ENCODE measurements at regions not wholly inside any gene's neighbourhood (a gene's known extent, or its start where the extent isn't known, plus 50 kb on each side); places are given as distances from the start of the nearest gene placed in this dataset.
"Not testable (repeated sequence)": the region's sequence is repeated elsewhere in the genome, so short reads cannot be mapped to it uniquely, and the experiment has no call there.

DNA sequence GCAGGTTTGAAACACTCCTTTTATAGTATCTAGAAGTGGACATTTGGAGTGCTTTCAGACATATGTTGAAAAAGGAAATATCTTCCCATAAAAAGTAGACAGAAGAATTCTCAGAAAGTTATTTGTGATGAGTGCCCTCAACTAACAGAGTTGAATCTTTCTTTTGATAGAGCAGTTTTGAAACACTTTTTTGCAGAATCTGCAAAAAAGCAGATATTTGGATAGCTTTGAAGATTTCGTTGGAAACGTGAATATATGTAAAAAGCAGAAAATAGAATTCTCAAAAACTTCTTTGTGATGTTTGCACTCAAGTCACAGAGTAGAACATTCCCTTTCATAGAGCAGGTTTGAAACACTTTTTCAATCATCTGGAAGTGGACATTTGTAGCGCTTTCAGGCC lies 676.4 kb upstream of the ZNF337 start:
- FAIRE-seq; intact Hi-C loops (cut with DNase I); H3K27me3 ChIP-seq; H3K36me3 ChIP-seq; H3K4me3 ChIP-seq; H3K9me3 ChIP-seq; H3K27ac ChIP-seq; ATAC-seq; DNase-seq; H3K4me1 ChIP-seq: not testable (repeated sequence)
- WGBS, 2 donors: 52 to 63% methylated on average over 3 of the region's 3 CpGs

DNA sequence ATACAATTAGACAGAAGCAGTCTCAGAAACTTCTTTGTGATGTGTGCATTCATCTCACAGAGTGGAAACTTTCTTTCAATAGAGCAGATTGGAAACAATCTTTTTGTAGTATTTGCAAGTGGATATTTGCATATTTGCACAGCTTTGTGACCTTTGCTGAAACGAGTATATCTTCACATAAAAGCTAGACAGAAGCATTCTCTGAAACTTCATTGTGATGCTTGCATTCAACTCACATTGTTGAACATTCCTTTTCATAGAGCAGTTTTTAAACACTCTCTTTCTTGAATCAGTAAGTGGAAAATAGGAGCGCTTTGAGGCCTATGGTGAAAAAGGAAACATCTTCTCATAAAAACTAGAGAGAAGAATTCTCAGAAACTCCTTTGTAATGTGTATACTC lies 657.9 kb upstream of the ZNF337 start:
- 55% methylated on average over 2 of the region's 2 CpGs for WGBS, 2 donors
- FAIRE-seq (no peak), DNase-seq (no peak), ATAC-seq (no peak)
- H3K4me1 ChIP-seq: no peaks in the 10 kb centered on the region
- no peak overlapping the region for H3K27ac ChIP-seq
- H3K27me3 ChIP-seq: no peaks in the 10 kb centered on the region
- intact Hi-C loops (cut with DNase I): no loop called here
- TF ChIP-seq, protein P1, sequence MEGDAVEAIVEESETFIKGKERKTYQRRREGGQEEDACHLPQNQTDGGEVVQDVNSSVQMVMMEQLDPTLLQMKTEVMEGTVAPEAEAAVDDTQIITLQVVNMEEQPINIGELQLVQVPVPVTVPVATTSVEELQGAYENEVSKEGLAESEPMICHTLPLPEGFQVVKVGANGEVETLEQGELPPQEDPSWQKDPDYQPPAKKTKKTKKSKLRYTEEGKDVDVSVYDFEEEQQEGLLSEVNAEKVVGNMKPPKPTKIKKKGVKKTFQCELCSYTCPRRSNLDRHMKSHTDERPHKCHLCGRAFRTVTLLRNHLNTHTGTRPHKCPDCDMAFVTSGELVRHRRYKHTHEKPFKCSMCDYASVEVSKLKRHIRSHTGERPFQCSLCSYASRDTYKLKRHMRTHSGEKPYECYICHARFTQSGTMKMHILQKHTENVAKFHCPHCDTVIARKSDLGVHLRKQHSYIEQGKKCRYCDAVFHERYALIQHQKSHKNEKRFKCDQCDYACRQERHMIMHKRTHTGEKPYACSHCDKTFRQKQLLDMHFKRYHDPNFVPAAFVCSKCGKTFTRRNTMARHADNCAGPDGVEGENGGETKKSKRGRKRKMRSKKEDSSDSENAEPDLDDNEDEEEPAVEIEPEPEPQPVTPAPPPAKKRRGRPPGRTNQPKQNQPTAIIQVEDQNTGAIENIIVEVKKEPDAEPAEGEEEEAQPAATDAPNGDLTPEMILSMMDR (IDR thresholded peaks at IDR 0.05): no peak
- no peaks in the 10 kb centered on the region for H3K9me3 ChIP-seq
- H3K4me3 ChIP-seq: no peak overlapping the region
- H3K36me3 ChIP-seq: no peaks in the 10 kb centered on the region

DNA sequence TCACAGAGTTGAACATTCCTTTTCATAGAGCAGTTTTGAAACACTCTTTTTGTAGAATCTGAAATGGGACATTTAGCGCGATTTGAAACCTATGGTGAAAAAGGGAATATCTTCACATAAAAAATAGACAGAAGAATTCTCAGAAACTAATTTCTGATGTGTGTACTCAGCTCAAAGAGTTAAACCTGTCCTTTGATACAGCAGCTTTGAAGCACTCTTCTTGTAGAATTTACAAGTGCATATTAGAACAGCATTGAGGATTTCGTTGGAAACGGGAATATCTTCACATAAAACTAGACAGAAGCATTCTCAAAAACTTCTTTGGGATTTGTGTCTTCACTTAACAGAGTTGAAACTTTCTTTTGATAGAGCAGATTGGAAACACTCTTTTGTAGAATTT lies 650.7 kb upstream of the ZNF337 start:
- H3K9me3 ChIP-seq: no peaks in the 10 kb centered on the region
- H3K4me3 ChIP-seq: no peak overlapping the region
- no peaks in the 10 kb centered on the region for H3K4me1 ChIP-seq
- H3K36me3 ChIP-seq: no peaks in the 10 kb centered on the region
- DNase-seq (no peak), FAIRE-seq (no peak), ATAC-seq (no peak)
- H3K27me3 ChIP-seq: no peaks in the 10 kb centered on the region
- 81 to 87% methylated on average over 4 of the region's 4 CpGs for WGBS, 2 donors
- peak overlapping the region in 1 of 4 donors; percentile 25 for H3K27ac ChIP-seq
- intact Hi-C loops (cut with DNase I): no loop called here
- TF ChIP-seq, protein P1 (IDR thresholded peaks at IDR 0.05): no peak

DNA sequence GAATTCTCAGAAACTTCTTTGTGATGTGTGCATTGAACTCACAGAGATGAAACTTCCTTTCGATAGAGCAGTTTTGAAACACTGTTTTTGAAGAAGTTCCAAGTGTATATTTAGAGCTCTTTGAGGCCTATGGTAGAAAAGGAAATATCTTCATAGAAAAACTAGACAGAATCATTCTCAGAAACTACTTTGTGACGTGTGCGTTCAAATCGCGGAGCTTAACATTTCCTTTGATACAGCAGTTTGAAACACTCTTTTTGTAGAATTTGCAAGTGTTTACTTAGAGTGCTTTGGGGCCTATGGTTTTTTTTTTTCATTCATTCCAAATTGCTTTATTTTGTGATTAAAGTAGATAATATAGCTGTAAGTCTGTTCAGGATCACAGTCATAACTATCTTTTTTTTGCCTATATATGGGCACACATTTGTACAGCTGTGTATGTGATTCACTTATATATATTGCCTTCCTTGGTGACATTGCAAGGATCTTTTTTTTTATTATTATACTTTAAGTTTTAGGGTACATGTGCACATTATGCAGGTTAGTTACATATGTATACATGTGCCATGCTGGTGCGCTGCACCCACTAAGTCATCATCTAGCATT lies 643.9 kb upstream of the ZNF337 start:
- H3K4me1 ChIP-seq; FAIRE-seq; H3K27me3 ChIP-seq; H3K27ac ChIP-seq; DNase-seq; H3K9me3 ChIP-seq; ATAC-seq; intact Hi-C loops (cut with DNase I); H3K4me3 ChIP-seq; H3K36me3 ChIP-seq: not testable (repeated sequence)
- 92 to 95% methylated on average over 6 of the region's 6 CpGs for WGBS, 2 donors

DNA sequence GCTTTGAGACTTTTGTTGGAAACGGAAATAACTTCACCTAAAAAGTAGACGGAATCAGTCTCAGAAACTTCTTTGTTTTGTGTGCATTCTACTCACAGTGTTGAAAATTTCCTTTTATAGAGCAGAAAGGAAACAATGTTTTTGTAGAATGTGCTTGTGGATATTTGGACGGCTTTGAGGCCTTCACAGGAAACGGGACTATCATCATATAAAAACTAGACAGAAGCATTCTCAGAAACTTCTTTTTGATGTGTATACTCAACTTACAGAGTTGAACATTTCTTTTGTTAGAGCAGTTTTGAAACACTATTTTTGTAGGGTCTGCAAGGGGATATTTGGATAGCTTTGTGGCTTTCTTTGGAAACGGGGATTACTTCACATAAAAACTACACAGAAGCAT lies 627.5 kb upstream of the ZNF337 start:
- ATAC-seq (no peak), DNase-seq (no peak), FAIRE-seq (no peak)
- no peak overlapping the region for H3K27ac ChIP-seq
- no peaks in the 10 kb centered on the region for H3K4me1 ChIP-seq
- no peak overlapping the region for H3K4me3 ChIP-seq
- H3K27me3 ChIP-seq: no peaks in the 10 kb centered on the region
- H3K36me3 ChIP-seq: no peaks in the 10 kb centered on the region
- WGBS, 2 donors: 74 to 76% methylated on average over 5 of the region's 5 CpGs
- H3K9me3 ChIP-seq: no peaks in the 10 kb centered on the region
- TF ChIP-seq, protein P1 (IDR thresholded peaks at IDR 0.05): no peak
- intact Hi-C loops (cut with DNase I): no loop called here

DNA sequence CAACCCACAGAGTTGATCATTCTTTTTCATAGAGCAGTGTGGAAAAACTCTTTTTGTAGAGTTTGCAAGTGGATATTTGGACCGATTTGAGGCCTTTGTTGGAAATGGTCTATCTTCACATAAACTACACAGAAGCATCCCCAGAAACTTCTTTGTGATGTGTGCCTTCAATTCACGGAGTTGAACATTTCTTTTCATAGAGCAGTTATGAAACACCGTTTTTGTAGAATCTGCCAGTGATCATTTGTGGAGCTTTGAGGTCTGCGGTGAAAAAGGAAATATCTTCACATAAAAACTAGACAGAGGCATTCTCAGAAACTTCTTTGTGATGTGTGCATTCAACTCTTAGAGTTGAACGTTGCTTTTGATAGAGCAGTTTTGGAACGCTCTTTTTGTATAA lies 618.4 kb upstream of the ZNF337 start:
- intact Hi-C loops (cut with DNase I): no loop called here
- no peak for FAIRE-seq
- 69 to 77% methylated on average over 6 of the region's 6 CpGs for WGBS, 2 donors

DNA sequence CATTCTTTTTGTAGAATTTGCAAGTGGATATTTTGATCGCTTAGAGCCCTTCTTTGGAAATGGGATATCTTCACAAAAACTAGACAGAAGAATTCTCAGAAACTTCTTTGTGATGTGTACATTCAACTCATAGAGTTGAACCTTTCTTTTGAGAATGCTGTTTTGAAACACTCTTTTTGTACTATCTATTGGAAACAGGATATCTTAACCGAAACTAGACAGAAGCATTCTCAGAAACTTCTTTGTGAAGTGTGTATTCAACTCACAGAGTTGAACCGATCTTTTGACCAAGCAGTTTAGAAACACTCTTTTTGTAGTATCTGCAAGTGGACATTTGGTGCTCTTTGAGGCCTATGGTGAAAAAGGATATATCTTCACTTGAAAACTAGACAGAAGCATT lies 613.1 kb upstream of the ZNF337 start:
- H3K36me3 ChIP-seq; ATAC-seq; H3K27me3 ChIP-seq; intact Hi-C loops (cut with DNase I); H3K4me3 ChIP-seq; FAIRE-seq; DNase-seq; H3K27ac ChIP-seq; H3K4me1 ChIP-seq; H3K9me3 ChIP-seq: not testable (repeated sequence)
- WGBS, 2 donors: 93 to 97% methylated on average over 3 of the region's 3 CpGs

More for the DNA sequence above, 618.4 kb upstream of the ZNF337 start:
- no peaks in the 10 kb centered on the region for H3K36me3 ChIP-seq
- H3K4me3 ChIP-seq: no peak overlapping the region
- no peak for DNase-seq
- H3K4me1 ChIP-seq: no peaks in the 10 kb centered on the region
- no peaks in the 10 kb centered on the region for H3K27me3 ChIP-seq
- no peak overlapping the region for H3K27ac ChIP-seq
- TF ChIP-seq, protein P1 (IDR thresholded peaks at IDR 0.05): no peak
- no peak for ATAC-seq
- no peaks in the 10 kb centered on the region for H3K9me3 ChIP-seq

Data from pancreas (tissue), 10 donors.